ENCODE measurements at regions not wholly inside any gene's neighbourhood (a gene's known extent, or its start where the extent isn't known, plus 50 kb on each side); places are given as distances from the start of the nearest gene placed in this dataset.

GRCh38 chr6:144477856-144478255 is 192.7 kb downstream of the UTRN start:
- peak overlapping the region; percentile 29 to 56 for H3K27ac ChIP-seq
- no peaks in the 10 kb centered on the region for H3K9me3 ChIP-seq
- TF ChIP-seq, protein P1, sequence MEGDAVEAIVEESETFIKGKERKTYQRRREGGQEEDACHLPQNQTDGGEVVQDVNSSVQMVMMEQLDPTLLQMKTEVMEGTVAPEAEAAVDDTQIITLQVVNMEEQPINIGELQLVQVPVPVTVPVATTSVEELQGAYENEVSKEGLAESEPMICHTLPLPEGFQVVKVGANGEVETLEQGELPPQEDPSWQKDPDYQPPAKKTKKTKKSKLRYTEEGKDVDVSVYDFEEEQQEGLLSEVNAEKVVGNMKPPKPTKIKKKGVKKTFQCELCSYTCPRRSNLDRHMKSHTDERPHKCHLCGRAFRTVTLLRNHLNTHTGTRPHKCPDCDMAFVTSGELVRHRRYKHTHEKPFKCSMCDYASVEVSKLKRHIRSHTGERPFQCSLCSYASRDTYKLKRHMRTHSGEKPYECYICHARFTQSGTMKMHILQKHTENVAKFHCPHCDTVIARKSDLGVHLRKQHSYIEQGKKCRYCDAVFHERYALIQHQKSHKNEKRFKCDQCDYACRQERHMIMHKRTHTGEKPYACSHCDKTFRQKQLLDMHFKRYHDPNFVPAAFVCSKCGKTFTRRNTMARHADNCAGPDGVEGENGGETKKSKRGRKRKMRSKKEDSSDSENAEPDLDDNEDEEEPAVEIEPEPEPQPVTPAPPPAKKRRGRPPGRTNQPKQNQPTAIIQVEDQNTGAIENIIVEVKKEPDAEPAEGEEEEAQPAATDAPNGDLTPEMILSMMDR (IDR thresholded peaks at IDR 0.05), result no peak
- DNase-seq (ENCODE audit: low spot score), result no peak
- peaks cover 24% of the 10 kb centered on the region for H3K36me3 ChIP-seq
- no peak overlapping the region for H3K4me3 ChIP-seq
- H3K4me1 ChIP-seq, result peaks cover 0 to 36% of the 10 kb centered on the region in 2 donors
- H3K27me3 ChIP-seq, result no peaks in the 10 kb centered on the region

DNA sequence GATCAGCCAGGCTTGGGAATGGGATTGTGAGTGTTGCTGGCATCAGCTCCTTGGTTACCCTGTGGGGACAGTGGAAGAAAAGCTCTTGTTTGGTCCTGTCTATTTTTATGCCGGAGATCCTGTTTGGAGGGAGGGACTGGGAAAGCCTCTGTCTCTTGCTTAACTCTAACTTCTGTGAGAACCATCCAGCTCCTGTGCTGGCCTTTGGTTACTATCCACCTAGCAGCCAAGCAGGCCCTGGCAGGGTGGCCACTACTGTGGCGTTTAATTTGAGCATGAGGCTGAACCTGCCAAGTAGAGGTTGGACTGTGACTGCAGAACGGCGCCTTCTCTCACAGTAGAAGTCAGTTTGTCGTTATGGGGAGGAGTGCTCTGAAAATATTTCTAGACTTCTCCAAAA is 193.3 kb downstream of the UTRN start:
- DNase-seq (ENCODE audit: low spot score), result no peak
- no peak overlapping the region for H3K4me3 ChIP-seq
- H3K9me3 ChIP-seq, result no peaks in the 10 kb centered on the region
- peaks cover 24% of the 10 kb centered on the region for H3K36me3 ChIP-seq
- peak overlapping the region; percentile 29 to 56 for H3K27ac ChIP-seq
- TF ChIP-seq, protein P1 (IDR thresholded peaks at IDR 0.05), result no peak
- no peaks in the 10 kb centered on the region for H3K27me3 ChIP-seq
- H3K4me1 ChIP-seq, result peaks cover 0 to 36% of the 10 kb centered on the region in 2 donors

DNA sequence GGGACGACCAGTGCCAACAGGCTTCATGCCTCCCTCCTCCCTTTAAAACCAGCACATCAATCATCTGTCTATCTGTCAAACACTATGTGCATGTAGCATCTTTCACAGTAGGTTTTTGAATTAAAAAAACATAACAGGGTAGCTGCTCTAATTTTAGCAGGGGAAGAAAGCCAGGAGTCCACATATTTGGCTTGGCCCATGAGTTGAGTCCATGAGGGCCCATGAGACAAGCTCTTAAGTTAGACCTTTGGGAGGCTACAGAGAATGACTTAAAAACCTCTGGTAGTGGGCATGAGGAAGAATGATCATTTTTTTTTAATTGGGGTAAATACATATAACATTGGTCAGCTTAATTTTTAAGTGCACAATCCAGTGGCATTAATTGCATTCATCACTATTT is 194.9 kb downstream of the UTRN start:
- Histone ChIP-seq H3K27me3 (no peaks in the 10 kb centered on the region), H3K9me3 (no peaks in the 10 kb centered on the region), H3K27ac (peak overlapping the region in 1 of 2 donors; percentile 11), H3K36me3 (peaks cover 16% of the 10 kb centered on the region), H3K4me3 (no peak overlapping the region), H3K4me1 (peaks cover 0 to 36% of the 10 kb centered on the region in 2 donors)
- TF ChIP-seq, protein P1 (IDR thresholded peaks at IDR 0.05), result no peak
- DNase-seq (ENCODE audit: low spot score), result no peak

DNA sequence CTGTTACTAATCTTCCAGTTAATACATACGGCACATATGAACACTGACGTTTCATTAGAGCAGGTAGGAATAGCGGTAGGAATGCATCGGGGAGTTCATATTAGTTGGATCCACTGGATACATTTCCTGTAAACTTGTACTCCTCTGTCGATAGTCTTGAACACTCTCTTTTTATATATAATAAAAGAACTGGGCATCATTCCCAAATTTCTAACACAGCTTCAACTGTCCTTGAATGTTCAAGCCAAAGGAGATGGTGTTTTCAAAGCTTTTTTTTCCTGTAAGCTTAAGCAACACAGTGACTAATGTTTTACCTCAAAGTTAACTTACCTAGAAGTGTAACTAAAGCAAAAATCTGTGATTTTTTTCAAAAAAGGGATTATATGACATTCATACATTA is 195.3 kb downstream of the UTRN start:
- no peak overlapping the region for H3K27ac ChIP-seq
- H3K36me3 ChIP-seq, result peaks cover 16% of the 10 kb centered on the region
- TF ChIP-seq, protein P1 (IDR thresholded peaks at IDR 0.05), result no peak
- H3K9me3 ChIP-seq, result no peaks in the 10 kb centered on the region
- H3K4me1 ChIP-seq, result peaks cover 0 to 36% of the 10 kb centered on the region in 2 donors
- no peak overlapping the region for H3K4me3 ChIP-seq
- H3K27me3 ChIP-seq, result no peaks in the 10 kb centered on the region
- no peak for DNase-seq (ENCODE audit: low spot score)

DNA sequence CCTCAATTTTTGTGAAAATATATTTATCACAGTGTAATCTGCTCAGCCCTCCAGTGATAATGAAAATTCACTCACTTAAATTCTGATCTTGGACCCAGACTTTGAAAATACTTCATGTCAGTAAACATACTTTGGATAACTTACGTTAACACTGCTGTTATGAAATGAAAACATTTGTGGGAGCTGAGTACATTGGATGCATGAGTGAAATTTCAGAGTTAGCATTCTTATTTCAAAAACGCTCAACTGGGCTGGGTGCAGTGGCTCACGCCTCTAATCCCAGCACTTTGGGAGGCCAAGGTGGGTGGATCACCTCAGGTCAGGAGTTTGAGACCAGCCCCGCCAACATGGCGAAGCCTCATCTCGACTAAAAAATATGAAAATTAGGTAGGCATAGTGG is 196.4 kb downstream of the UTRN start:
- H3K36me3 ChIP-seq, result peaks cover 21% of the 10 kb centered on the region
- no peaks in the 10 kb centered on the region for H3K27me3 ChIP-seq
- no peak overlapping the region for H3K4me3 ChIP-seq
- H3K4me1 ChIP-seq, result peaks cover 0 to 36% of the 10 kb centered on the region in 2 donors
- DNase-seq (ENCODE audit: low spot score), result no peak
- TF ChIP-seq, protein P1 (IDR thresholded peaks at IDR 0.05), result no peak
- no peaks in the 10 kb centered on the region for H3K9me3 ChIP-seq
- no peak overlapping the region for H3K27ac ChIP-seq

DNA sequence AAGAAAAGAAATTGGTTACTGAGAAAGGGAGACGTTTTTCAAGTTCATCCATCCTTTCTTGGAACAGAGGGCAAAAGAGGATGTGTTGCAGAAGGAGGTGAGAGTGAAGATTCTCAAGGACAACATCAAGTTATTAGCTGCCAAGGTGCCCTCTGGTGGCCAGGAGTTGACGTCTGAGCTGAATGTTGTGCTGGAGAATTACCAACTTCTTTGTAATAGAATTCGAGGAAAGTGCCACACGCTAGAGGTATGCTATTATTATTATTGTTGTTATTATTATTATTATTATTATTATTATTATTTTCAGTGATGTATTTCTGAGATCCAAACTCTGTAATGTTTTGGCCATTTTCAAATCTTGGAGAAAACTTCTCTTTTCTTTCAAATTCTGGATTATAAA is 197.0 kb downstream of the UTRN start:
- peak; percentile 78 for DNase-seq (ENCODE audit: low spot score)
- Histone ChIP-seq H3K4me3 (no peak overlapping the region), H3K27ac (no peak overlapping the region), H3K27me3 (no peaks in the 10 kb centered on the region), H3K9me3 (no peaks in the 10 kb centered on the region), H3K4me1 (peaks cover 0 to 36% of the 10 kb centered on the region in 2 donors), H3K36me3 (peaks cover 25% of the 10 kb centered on the region)
- TF ChIP-seq, protein P1 (IDR thresholded peaks at IDR 0.05), result peak; percentile 51 to 76
